ENCODE measurements at regions not wholly inside any gene's neighbourhood (a gene's known extent, or its start where the extent isn't known, plus 50 kb on each side); places are given as distances from the start of the nearest gene placed in this dataset.

- TF ChIP-seq POLR2A (IDR thresholded peaks at IDR 0.05) (no peak), CTCF (IDR thresholded peaks at IDR 0.05) (no peak), POLR2AphosphoS5 (IDR thresholded peaks at IDR 0.05; ENCODE audit: insufficient read depth in 1 of 2, low read depth in 1 of 2) (no peak)
Observed at GRCh38 chr18:78650926-78651325, 328.7 kb upstream of the SALL3 start.

All from vagina (tissue), 2 donors.